ENCODE measurements at regions not wholly inside any gene's neighbourhood (a gene's known extent, or its start where the extent isn't known, plus 50 kb on each side); places are given as distances from the start of the nearest gene placed in this dataset.
"Not testable (repeated sequence)": the region's sequence is repeated elsewhere in the genome, so short reads cannot be mapped to it uniquely, and the experiment has no call there.

GRCh38 chr21:35593000-35593502, 467.3 kb downstream of the SETD4 start:
- no peaks in the 10 kb centered on the region for H4K20me1 ChIP-seq (ENCODE audit: insufficient read depth, low read length, poor library complexity, severe bottlenecking)
- H3K4me2 ChIP-seq (ENCODE audit: low read depth, low read length, poor library complexity, severe bottlenecking), result no peak overlapping the region
- no peaks in the 10 kb centered on the region for H3K9me2 ChIP-seq (replicated peaks; ENCODE audit: low read depth, low read length)
- H3K36me3 ChIP-seq (ENCODE audit: insufficient read depth, low read length), result no peaks in the 10 kb centered on the region
- no peaks in the 10 kb centered on the region for H3K79me2 ChIP-seq (ENCODE audit: insufficient read depth, low read length)
- TF ChIP-seq EZH2phosphoT487 (IDR thresholded peaks at IDR 0.05; ENCODE audit: borderline replicate concordance), result no peak
- TF ChIP-seq CTCF (conservative IDR thresholded peaks at IDR 0.05; ENCODE audit: low read length), result no peak
- no peaks in the 10 kb centered on the region for H3K4me1 ChIP-seq (ENCODE audit: insufficient read depth, low read length, poor library complexity, severe bottlenecking)
- H3K27me3 ChIP-seq (ENCODE audit: insufficient read depth, low read length, poor library complexity, severe bottlenecking), result no peaks in the 10 kb centered on the region
- no peak overlapping the region for H2AFZ ChIP-seq (ENCODE audit: low read length)
- H3F3A ChIP-seq (ENCODE audit: low read depth), result no peaks in the 10 kb centered on the region
- no peaks in the 10 kb centered on the region for H3K9me3 ChIP-seq (ENCODE audit: insufficient read depth, low read depth, low read length)
- H3K4me3 ChIP-seq (ENCODE audit: low read length, poor library complexity, severe bottlenecking), result no peak overlapping the region
- no peak overlapping the region for H3K9ac ChIP-seq (ENCODE audit: low read depth, low read length, poor library complexity, severe bottlenecking)

- H3K4me1 ChIP-seq (ENCODE audit: insufficient read depth, low read length, poor library complexity, severe bottlenecking); H2AFZ ChIP-seq (ENCODE audit: low read length); H3K4me3 ChIP-seq (ENCODE audit: low read length, poor library complexity, severe bottlenecking); H3F3A ChIP-seq (ENCODE audit: low read depth); H3K36me3 ChIP-seq (ENCODE audit: insufficient read depth, low read length); H3K9ac ChIP-seq (ENCODE audit: low read depth, low read length, poor library complexity, severe bottlenecking); H3K9me3 ChIP-seq (ENCODE audit: insufficient read depth, low read depth, low read length); H4K20me1 ChIP-seq (ENCODE audit: insufficient read depth, low read length, poor library complexity, severe bottlenecking); H3K9me2 ChIP-seq (replicated peaks; ENCODE audit: low read depth, low read length); H3K79me2 ChIP-seq (ENCODE audit: insufficient read depth, low read length); H3K4me2 ChIP-seq (ENCODE audit: low read depth, low read length, poor library complexity, severe bottlenecking): not testable (repeated sequence)
- peaks cover 13% of the 10 kb centered on the region for H3K27me3 ChIP-seq (ENCODE audit: insufficient read depth, low read length, poor library complexity, severe bottlenecking)
These were observed 470.0 kb downstream of the SETD4 start for GRCh38 chr21:35590284-35590683.

GRCh38 chr21:35587841-35588380, 472.4 kb downstream of the SETD4 start:
- Histone ChIP-seq H3K36me3 (ENCODE audit: insufficient read depth, low read length) (no peaks in the 10 kb centered on the region), H3K9ac (ENCODE audit: low read depth, low read length, poor library complexity, severe bottlenecking) (no peak overlapping the region), H4K20me1 (ENCODE audit: insufficient read depth, low read length, poor library complexity, severe bottlenecking) (no peaks in the 10 kb centered on the region), H3F3A (ENCODE audit: low read depth) (no peaks in the 10 kb centered on the region), H3K9me3 (ENCODE audit: insufficient read depth, low read depth, low read length) (no peaks in the 10 kb centered on the region), H3K9me2 (replicated peaks; ENCODE audit: low read depth, low read length) (no peaks in the 10 kb centered on the region), H3K4me3 (ENCODE audit: low read length, poor library complexity, severe bottlenecking) (no peak overlapping the region), H3K4me2 (ENCODE audit: low read depth, low read length, poor library complexity, severe bottlenecking) (no peak overlapping the region), H3K4me1 (ENCODE audit: insufficient read depth, low read length, poor library complexity, severe bottlenecking) (no peaks in the 10 kb centered on the region), H3K27me3 (ENCODE audit: insufficient read depth, low read length, poor library complexity, severe bottlenecking) (peaks cover 23% of the 10 kb centered on the region), H3K79me2 (ENCODE audit: insufficient read depth, low read length) (no peaks in the 10 kb centered on the region), H2AFZ (ENCODE audit: low read length) (no peak overlapping the region)
- TF ChIP-seq CTCF (conservative IDR thresholded peaks at IDR 0.05; ENCODE audit: low read length) (no peak), EZH2phosphoT487 (IDR thresholded peaks at IDR 0.05; ENCODE audit: borderline replicate concordance) (no peak)

GRCh38 chr21:35586305-35586704, 474.0 kb downstream of the SETD4 start:
- no peaks in the 10 kb centered on the region for H3K36me3 ChIP-seq (ENCODE audit: insufficient read depth, low read length)
- H3K4me3 ChIP-seq (ENCODE audit: low read length, poor library complexity, severe bottlenecking), result no peak overlapping the region
- H3K27me3 ChIP-seq (ENCODE audit: insufficient read depth, low read length, poor library complexity, severe bottlenecking), result peaks cover 23% of the 10 kb centered on the region
- H3F3A ChIP-seq (ENCODE audit: low read depth), result no peaks in the 10 kb centered on the region
- no peak overlapping the region for H2AFZ ChIP-seq (ENCODE audit: low read length)
- no peaks in the 10 kb centered on the region for H3K9me3 ChIP-seq (ENCODE audit: insufficient read depth, low read depth, low read length)
- no peak overlapping the region for H3K9ac ChIP-seq (ENCODE audit: low read depth, low read length, poor library complexity, severe bottlenecking)
- no peaks in the 10 kb centered on the region for H3K4me1 ChIP-seq (ENCODE audit: insufficient read depth, low read length, poor library complexity, severe bottlenecking)
- no peaks in the 10 kb centered on the region for H3K79me2 ChIP-seq (ENCODE audit: insufficient read depth, low read length)
- H3K9me2 ChIP-seq (replicated peaks; ENCODE audit: low read depth, low read length), result no peaks in the 10 kb centered on the region
- no peak overlapping the region for H3K4me2 ChIP-seq (ENCODE audit: low read depth, low read length, poor library complexity, severe bottlenecking)
- no peaks in the 10 kb centered on the region for H4K20me1 ChIP-seq (ENCODE audit: insufficient read depth, low read length, poor library complexity, severe bottlenecking)
- TF ChIP-seq CTCF (conservative IDR thresholded peaks at IDR 0.05; ENCODE audit: low read length), result no peak
- TF ChIP-seq EZH2phosphoT487 (IDR thresholded peaks at IDR 0.05; ENCODE audit: borderline replicate concordance), result no peak
